ENCODE measurements at regions not wholly inside any gene's neighbourhood (a gene's known extent, or its start where the extent isn't known, plus 50 kb on each side); places are given as distances from the start of the nearest gene placed in this dataset.
A peak's percentile ranks its signal among the peaks of the same experiment; 100 is the strongest.
"Not testable (repeated sequence)": the region's sequence is repeated elsewhere in the genome, so short reads cannot be mapped to it uniquely, and the experiment has no call there.

DNA sequence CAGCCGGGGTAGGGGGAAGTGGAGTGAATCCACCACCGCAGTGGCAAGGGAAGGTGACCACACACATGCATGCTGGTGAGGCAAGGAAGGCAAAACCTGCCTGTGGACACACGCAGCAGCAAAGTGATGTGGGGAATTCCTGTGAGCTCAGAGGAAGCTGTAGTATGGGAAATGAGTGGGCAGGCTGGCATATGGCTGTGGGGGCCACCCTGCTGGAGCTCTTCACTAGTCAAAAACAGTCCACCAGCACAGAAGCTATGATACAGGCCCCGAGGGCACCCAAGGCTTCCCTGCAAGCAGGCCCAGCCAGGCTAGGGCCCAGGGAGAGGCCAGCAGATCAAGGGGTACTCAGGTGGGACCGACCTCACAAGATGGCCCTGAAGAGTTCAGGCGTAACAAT, 239.1 kb downstream of the CHM start:
- no peak for DNase-seq (ENCODE audit: low spot score)

DNA sequence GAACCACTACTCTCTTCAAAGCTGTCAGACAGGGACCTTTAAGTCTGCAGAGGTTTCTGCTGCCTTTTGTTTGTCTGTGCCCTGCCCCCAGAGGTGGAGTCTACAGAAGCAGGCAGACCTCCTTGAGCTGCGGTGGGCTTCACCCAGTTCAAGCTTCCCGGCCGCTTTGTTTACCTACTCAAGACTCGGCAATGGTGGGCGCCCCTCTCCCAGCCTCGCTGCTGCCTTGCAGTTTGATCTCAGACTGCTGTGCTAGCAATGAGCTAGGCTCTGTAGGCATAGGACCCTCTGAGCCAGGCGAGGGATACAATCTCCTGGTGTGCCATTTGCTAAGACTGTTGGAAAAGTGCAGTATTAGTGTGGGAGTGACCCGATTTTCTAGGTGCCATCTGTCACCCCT, 275.0 kb downstream of the CHM start:
- DNase-seq (ENCODE audit: low spot score) = not testable (repeated sequence)

DNA sequence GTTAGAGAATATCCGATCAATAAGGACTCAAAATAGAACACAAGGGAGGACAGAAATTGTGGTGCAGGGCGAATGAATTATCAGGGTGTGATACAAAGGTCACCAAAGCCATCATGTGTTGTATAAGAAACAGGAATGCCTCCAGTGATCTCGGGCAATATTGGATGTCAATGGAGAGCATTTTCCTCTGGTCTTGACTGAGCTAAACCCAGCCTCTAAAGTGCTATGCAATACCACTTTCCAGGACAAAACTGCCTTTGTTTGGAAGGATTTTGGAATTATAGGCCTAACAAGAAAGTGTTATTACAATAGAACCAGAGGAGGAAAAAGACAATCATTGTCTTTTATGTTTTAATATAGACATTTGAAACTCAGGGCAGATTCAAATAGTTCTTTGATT, 281.7 kb downstream of the CHM start:
- no peak for DNase-seq (ENCODE audit: low spot score)

DNA sequence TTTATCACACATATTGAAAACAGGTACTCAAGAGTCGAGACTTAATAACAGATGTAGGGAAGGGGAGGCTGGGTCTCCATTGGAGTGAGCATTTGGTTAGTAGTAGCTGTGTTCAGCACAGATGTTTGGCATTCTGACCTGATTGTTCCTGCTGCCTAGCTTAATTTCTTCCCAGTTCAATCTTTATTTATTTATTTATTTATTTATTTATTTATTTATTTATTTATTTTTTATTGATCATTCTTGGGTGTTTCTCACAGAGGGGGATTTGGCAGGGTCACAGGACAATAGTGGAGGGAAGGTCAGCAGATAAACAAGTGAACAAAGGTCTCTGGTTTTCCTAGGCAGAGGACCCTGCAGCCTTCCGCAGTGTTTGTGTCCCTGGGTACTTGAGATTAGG, 324.3 kb downstream of the CHM start:
- DNase-seq (ENCODE audit: low spot score) = not testable (repeated sequence)

DNA sequence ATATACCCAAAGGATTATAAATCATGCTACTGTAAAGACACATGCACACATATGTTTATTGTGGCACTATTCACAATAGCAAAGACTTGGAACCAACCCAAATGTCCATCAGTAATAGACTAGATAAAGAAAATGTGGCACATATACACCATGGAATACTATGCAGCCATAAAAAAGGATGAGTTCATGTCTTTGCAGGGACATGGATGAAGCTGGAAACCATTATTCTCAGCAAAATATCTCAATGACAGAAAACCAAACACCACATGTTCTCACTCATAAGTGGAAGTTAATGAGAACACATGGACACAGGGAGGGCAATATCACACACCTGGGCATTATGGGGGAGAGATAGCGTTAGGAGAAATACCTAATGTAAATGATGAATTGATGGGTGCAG, 323.8 kb upstream of the POF1B start:
- DNase-seq (ENCODE audit: low spot score) = not testable (repeated sequence)

DNA sequence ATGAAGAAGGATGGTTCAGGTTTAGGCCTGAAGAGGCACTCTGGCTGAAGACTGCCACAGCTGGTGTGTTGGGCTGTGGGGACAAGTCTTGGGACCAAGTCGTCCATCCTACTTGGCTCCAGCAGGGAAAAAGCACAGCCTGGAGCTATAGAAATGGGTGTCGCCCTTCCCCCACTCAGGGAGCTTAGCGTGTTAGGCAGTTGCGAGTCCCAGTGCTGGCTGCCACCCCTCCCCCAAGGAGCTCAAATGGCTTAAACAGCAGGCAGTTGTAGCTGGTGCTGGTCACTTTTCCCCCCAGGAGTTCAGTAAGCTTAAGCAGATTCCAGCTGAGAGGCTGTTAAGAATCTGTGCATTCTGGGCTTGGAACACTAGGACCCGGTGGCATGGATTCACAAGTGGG, 319.5 kb upstream of the POF1B start:
- no peak for DNase-seq (ENCODE audit: low spot score)

DNA sequence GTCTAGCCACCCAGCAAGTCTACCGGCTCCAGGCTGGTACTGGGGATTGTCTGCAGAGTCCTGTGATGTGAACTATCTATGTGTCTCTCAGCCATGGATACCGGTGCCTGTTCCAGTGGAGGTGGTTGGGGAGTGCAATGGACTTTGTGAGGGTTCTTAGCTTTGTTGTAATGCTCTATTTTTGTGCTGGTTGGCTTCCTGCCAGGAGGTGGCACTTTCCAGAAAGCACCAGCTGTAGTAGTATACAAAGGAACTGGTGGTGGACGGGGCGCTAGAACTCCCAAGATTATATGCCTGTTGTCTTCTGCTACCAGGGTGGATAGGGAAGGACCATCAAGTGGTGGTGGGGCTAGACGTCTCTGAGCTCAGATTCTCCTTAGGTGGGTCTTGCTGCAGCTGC, 306.4 kb upstream of the POF1B start:
- no peak for DNase-seq (ENCODE audit: low spot score)

DNA sequence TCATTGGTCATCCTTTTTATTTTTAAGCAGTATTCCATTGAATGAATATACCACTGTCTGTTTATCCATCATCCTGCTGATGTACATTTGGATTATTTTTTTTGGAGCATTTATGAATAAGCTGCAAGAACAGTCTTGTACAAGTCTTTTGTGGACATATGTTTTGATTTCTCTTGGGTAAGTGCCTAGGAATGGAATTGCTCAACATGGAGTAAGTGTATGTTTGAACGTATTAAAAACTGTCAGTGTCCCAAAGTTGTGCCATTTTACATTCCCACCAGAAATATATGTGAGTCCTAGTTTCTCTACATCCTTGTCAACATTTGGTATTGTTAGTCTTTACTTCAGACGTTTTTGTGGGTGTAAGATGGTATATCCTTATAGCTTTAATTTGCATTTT, 287.0 kb upstream of the POF1B start:
- no peak for DNase-seq (ENCODE audit: low spot score)

DNA sequence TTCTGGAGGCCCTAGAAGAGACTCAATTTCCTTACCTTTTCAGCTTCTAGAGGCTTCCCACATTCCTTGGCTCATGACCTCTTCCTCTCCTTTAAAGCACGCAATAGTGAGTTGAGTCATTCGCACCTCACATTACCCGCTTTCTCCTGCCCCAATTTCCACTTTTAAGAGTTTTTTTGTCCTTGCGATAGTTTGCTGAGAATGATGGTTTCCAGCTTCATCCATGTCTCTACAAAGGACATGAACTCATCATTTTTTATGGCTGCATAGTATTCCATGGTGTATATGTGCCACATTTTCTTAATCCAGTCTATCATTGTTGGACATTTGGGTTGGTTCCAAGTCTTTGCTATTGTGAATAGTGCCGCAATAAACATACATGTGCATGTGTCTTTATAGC, 284.5 kb upstream of the POF1B start:
- not testable (repeated sequence) for DNase-seq (ENCODE audit: low spot score)

DNA sequence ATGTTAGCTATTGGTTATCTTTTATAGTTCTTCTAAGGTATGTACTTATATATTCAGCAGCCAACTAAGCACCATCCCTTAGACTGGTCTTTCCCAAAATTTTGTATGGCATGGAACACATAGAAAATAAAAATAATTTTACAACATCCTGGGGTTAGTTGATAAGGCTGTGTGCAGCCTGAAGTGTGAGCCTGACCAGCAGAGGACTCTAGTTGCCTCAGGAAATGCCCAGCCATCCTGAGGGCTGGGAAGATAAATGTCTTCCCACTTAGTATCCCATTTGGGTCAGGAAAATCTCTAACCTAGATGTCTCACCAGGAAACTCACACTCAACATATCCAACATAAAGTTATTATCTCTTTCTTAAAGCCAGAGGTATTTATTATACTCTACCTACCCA, 251.4 kb upstream of the POF1B start:
- DNase-seq (ENCODE audit: low spot score) = no peak

DNA sequence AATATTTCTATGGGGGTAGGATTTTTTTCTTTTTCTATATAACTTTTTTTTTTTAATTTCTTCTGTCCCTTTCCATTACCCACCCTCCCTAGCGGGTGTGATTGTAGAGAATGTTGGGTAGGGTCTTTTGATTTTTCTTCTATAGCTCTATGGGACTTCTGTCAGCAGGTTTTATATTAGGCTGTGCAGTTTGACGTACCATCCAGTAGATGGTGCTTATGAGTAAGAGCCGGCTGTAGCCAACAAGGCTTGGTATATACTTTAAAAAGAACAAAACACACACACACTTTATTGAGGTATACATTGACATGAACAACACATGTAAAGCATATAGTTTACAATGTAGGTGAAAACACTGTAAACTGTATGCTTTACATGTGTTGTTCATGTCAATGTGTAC, 247.9 kb upstream of the POF1B start:
- DNase-seq (ENCODE audit: low spot score) = peak; percentile 1

DNA sequence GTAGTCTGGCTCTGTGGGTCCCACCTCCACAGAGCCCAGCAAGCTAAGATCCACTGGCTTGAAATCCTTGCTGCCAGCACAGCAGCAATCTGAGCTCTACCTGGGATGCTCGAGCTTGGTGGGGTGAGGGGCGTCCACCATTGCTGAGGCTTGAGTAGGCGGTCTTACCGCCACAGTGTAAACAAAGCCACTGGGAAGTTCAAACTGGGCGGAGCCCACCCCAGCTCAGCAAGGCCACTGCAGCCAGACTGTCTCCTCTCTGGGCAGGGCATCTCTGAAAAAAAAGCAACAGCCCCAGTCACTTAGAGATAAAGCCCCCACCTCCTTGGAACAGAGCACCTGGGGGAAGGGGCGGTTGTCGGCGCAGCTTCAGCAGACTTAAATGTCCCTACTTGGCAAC, 243.2 kb upstream of the POF1B start:
- DNase-seq (ENCODE audit: low spot score) = no peak

DNA sequence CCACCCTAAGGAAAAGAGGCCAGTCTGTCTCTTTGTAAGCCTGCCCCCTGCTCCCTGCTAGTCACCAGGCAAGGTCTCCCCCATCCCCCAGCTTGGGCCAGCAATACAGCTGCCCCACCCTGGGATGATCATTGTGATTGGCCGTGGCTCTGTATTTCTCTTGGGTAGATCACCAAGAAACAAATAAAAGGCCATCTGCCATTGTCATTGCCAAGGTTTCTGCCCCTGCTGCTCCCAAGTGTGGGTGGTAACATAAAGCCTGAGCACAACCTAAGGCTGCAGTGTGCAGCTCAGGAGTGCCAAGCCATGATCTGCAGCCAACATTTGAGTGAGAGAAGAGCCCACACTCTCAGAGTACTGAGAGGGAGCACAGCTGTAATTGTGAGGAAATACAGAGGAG, 241.0 kb upstream of the POF1B start:
- DNase-seq (ENCODE audit: low spot score) = no peak

DNA sequence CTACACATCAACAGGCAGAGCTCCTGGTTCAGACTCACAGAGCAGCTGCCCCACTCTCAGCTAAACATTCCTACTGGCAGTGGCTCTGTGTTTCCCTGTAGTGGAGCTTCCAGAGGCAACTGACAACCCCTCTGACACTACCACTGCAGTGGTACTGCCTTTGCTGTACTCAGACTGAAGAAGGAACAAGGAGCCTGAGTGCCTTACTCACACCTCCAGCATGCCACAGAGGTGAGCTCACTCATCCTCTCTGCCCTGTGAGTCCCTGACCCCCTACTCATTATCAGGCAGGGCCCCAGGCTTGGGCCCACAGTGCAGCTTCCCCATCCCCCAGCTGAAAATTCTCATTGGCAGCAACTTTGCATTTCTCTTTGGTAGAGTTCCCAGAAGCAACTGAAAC, 240.5 kb upstream of the POF1B start:
- no peak for DNase-seq (ENCODE audit: low spot score)

DNA sequence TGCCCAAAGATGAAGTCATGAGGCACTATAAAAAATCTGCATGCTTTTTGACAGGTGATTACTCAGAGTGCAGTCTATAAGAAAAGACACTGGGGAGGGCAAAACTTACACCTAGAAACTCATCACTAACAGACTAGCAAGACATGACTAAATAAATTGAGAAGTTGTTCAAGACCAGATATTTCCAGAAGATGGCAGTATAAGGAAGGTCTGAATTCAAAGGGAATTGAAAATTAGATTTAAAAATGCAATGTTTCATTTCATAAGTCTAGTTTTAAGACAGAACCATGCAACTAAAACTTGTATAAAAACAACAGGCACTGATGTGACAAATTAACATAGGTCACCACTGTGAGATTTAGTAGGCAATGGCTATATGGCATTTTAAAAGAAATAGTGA, 232.5 kb upstream of the POF1B start:
- DNase-seq (ENCODE audit: low spot score) = peak; percentile 1

DNA sequence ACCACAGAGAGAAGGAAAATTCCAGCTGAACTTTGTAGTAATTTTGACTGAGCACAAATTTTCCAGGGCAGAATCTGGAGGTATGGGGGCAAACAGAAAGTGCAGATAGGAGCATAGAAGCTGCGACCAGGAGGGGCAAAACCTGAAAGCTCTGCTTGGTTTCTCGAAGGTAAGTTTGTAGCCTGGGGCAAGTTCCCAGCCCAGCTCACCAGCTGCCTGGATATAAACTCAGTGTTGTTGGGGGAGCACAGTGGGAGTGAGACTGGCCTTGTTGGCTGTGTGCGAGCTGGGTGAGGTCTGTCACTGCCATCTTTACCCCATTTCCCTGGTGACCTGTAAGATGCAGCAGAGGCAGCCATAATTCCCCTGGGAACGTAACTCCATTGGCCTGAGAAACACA, 213.5 kb upstream of the POF1B start:
- no peak for DNase-seq (ENCODE audit: low spot score)

DNA sequence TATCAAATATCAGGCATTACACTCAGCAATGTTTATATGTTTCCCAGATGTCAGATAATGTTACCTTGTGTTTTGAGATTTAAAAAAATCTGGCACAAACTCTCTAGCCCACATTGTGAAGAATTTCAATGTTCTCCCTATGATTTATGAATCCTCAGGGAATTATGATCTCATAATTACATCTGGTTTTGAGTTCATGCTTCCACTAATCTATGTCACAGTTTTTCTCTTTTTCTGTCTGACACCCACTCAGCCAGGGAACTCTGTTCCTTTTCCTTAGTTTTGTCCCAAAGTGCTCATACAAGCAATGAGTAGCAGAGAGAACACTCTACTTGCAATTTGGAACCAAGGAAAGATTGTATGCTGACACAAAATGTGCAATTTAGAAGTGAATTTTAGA, 212.1 kb upstream of the POF1B start:
- no peak for DNase-seq (ENCODE audit: low spot score)

DNA sequence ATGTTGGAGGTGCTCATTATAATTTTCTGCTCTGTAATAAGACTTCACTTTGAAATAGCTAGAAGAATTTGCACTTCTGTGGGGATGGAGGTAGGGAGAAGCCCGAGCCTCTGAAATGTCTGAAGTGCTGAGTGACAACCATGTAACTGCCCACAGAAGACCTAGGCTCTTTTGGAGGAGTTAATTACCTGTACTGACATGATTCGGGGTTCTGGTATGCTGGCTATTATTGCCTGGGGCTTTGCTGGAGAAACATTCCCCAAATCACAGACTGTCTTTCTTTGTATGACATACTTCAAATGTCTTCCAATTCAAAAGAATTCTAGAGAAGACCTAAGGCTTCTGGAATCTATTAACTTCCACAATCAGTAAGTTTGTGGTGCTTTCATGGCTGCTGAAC, 211.2 kb upstream of the POF1B start:
- no peak for DNase-seq (ENCODE audit: low spot score)

DNA sequence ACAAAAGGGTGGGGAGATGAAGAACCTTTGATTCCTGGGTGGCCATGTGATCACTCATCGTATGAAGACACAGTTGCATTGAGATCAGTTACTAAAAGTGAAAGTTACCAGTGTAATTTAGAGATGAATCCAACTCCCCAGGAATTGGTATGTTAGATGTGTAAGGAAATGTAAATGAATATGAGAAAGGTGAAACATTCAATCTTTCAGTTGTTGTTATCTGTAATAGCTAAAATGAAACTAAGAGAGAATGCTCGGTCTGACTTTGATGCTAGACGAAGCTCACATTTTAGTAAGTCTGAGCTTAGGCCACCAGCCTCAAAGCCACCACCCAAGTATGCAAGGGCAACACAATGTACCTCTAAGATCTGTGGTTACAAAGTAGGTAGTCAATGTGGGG, 194.3 kb upstream of the POF1B start:
- DNase-seq (ENCODE audit: low spot score) = no peak

DNA sequence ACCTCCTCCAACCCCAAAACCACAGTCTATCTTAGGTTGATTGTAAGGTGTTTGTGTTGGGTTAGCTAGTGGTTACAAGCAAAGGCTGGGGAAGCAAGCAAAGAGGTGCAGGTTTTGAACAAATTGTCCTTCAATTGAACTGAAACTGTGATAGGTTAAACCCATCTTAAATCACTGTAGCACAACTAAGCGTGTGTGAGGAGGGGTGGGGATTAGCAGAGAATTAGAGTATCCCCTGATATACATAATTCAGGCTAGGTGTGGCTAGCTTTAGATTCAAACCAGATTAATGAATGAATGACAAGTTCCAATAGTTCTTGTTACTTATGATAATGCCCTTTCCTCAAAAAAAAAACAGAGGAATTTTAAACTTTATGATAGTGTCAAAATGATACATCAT, 191.0 kb upstream of the POF1B start:
- DNase-seq (ENCODE audit: low spot score) = no peak

DNA sequence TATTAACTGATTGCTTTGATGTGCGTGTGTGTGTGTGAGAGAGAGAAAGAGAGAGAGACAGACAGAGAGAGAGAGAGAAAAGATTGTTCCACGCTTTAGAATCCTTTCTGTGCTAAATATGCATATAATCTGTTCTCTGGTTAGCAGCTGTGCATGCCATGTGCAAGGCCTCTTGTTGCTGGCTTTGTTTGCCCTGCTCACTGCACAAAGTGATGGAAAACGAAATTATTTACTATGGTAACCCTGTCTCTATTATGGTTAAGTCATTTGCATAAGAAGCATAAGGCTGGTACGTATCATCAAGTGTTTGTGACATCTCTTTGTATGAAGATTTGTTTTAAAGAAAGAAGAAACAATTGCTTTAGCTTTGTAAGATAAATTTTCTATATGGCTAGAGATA, 190.2 kb upstream of the POF1B start:
- DNase-seq (ENCODE audit: low spot score) = no peak

DNA sequence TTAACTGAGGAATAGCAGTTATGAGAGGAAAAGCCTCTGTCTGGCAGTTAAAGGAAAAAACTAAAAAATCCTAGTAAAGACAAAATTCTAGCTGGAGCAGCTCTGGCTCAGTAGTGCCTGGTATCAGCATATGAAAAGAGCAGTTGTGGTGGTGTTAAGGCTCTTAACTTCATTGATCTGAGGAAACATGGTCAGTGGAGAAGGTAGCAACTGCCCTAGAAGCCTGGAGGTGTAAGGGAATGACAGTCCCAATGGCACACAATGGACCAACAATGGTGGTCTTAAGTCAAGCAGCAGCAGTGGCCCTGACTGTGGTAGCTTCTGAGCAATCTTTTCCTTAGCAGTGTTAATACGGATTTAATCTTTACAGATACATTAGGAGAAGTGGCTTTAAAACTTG, 189.6 kb upstream of the POF1B start:
- DNase-seq (ENCODE audit: low spot score) = no peak

DNA sequence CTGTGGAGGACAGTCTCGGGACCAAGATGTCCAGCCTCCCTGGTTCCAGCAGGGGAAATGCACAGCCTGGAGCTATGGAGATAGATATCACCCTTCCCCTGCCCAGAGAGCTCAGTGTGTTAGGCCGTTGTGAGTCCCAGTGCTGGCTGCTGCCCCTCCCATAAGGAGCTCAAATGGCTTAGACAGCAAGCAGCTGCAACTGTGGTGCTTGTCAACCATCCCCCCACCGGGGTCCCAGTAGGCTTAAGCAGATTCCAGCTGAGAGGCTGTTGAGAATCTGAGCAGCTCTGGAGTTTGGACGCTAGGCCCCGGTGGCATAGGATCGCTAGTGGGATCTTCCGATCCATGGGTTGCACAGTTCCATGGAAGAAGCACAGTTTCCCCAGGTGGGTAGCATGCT, 181.8 kb upstream of the POF1B start:
- DNase-seq (ENCODE audit: low spot score) = no peak

DNA sequence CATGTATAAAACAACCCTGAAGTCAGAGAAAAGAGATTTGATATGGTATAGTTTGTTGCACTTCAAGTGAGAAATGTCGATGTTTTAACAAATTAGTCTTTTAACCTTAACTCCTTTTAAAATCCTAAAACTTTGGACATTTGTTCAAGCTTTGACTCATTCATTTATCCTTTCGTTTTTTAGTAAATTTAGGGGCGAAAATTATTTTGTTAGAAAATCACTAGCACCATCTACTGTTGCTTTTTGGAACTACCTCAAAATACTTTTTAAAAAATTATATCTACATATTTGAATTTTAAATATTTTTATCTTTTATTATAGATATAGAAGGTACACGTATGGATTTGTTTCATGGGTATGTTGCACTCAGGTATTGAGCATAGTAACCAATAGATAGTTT, 165.1 kb upstream of the POF1B start:
- no peak for DNase-seq (ENCODE audit: low spot score)

DNA sequence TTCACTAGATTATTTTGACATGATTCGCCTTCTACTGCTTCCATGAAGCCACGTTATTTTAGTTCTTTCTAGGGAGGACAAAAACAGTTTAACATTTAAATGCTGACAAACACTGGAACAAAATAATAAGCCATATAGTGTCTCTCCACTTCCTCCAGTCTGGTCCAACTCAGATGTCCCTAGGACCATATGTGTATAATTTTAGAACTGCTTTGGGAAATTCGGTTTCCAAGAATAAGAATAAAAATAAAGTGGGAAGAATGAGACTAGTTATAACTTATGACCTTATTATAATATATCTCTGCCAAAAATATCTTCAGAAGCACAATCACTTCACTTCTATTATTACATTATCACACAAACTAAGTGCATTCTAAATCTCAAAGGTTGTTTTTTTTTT, 164.4 kb upstream of the POF1B start:
- DNase-seq (ENCODE audit: low spot score) = no peak
